K562 (cell line): ENCODE measurements at regions not wholly inside any gene's neighbourhood (a gene's known extent, or its start where the extent isn't known, plus 50 kb on each side); places are given as distances from the start of the nearest gene placed in this dataset.

ENCODE experiments used
- BRF1 ChIP-seq: IDR thresholded peaks from 3 replicates; pipeline ENCODE4 v1.6.1; 2011; ENCODE audit warnings: borderline replicate concordance, mild to moderate bottlenecking; ENCODE audit not compliant: insufficient read length; ENCODE audit errors: extremely low read depth
- CGGBP1 ChIP-seq: fragments of 250-450 bp; sonication (Bioruptor Pico); IDR thresholded peaks from 2 replicates; pipeline ENCODE4 v1.9.0; 2021; ENCODE audit warnings: mild to moderate bottlenecking
- HINFP ChIP-seq: fragments of 450-650 bp; conservative IDR thresholded peaks from 2 replicates; pipeline ENCODE4 v1.6.1; 2016; ENCODE audit warnings: missing genetic modification characterization, low read depth, mild to moderate bottlenecking, control low read depth, missing compliant biosample characterization
- IRF2 ChIP-seq: sonication (generic); formaldehyde crosslinking; IDR thresholded peaks from 2 replicates; pipeline ENCODE4 v1.8.1; 2022; ENCODE audit warnings: mild to moderate bottlenecking, missing genetic modification reagents
- KDM5B ChIP-seq: fragments of 200-600 bp; sonication (generic); IDR thresholded peaks from 2 replicates; pipeline ENCODE4 v1.6.1; 2012; ENCODE audit warnings: low read depth, mild to moderate bottlenecking, moderate library complexity, low read length, control low read depth, inconsistent platforms; ENCODE audit not compliant: insufficient replicate concordance
- NFE2 ChIP-seq: IDR thresholded peaks from 2 replicates; pipeline ENCODE4 v1.6.1; 2014; ENCODE audit warnings: antibody characterized with exemption, low read depth
- NR2C2 ChIP-seq, 2 experiments: fragments of 200-800 bp in 1 of 2; sonication (Bioruptor generic) in 1 of 2; sonication (generic) in 1 of 2; formaldehyde crosslinking in 1 of 2; IDR thresholded peaks; 2 replicates each; pipeline versions ENCODE4 v1.6.1 to v1.8.0; 2016 to 2022; ENCODE audit warnings: mild to moderate bottlenecking in 1 of 2, missing compliant biosample characterization in 1 of 2, missing genetic modification characterization in 1 of 2, missing genetic modification reagents in 1 of 2
- NR2F6 ChIP-seq: fragments of 450-650 bp; formaldehyde crosslinking; IDR thresholded peaks from 2 replicates; pipeline ENCODE4 v1.4.0; 2020; ENCODE audit warnings: mild to moderate bottlenecking
- PKNOX1 ChIP-seq: fragments of 450-650 bp; IDR thresholded peaks from 2 replicates; pipeline ENCODE4 v1.6.1; 2016
- ZBTB43 ChIP-seq: sonication (generic); formaldehyde crosslinking; IDR thresholded peaks from 2 replicates; pipeline ENCODE4 v1.8.0; 2023; ENCODE audit warnings: mild to moderate bottlenecking, missing genetic modification reagents
- ZFP30 ChIP-seq: fragments of 250-450 bp; sonication (Bioruptor Pico); IDR thresholded peaks from 2 replicates; pipeline ENCODE4 v1.8.0; 2022; ENCODE audit warnings: moderate library complexity, mild to moderate bottlenecking, inconsistent platforms, borderline replicate concordance
- ZNF143 ChIP-seq: sonication (generic); formaldehyde crosslinking; IDR thresholded peaks from 2 replicates; pipeline ENCODE4 v1.9.0; 2022; ENCODE audit warnings: mild to moderate bottlenecking, missing genetic modification reagents
- ZNF384 ChIP-seq: IDR thresholded peaks from 2 replicates; pipeline ENCODE4 v1.6.1; 2012; ENCODE audit warnings: low read depth, low read length, improper control_type of control experiment
- ZNF507 ChIP-seq: conservative IDR thresholded peaks from 2 replicates; pipeline ENCODE4 v1.6.1; 2017; ENCODE audit warnings: missing genetic modification characterization, missing compliant biosample characterization
- ZNF512 ChIP-seq: IDR thresholded peaks from 2 replicates; pipeline ENCODE4 v1.6.1; 2016; ENCODE audit warnings: missing genetic modification characterization, missing compliant biosample characterization
- ZNF518B ChIP-seq: fragments of 250-450 bp; sonication (Bioruptor Pico); IDR thresholded peaks from 2 replicates; pipeline ENCODE4 v1.5.0; 2021; ENCODE audit warnings: mild to moderate bottlenecking, moderate library complexity
- ZNF780A ChIP-seq: fragments of 250-450 bp; sonication (Bioruptor Pico); IDR thresholded peaks from 2 replicates; pipeline ENCODE4 v1.5.0; 2021; ENCODE audit warnings: mild to moderate bottlenecking

- TF ChIP-seq ZNF384 (no peak), PKNOX1 (no peak), ZNF143 (CRISPR knock-in tag) (peak; percentile 49; the same call in 1 of the 2 replicates), ZNF512 (tag) (no peak), ZBTB43 (CRISPR knock-in tag) (no peak), KDM5B (no peak), NR2F6 (CRISPR knock-in tag) (no peak), HINFP (tag) (no peak), NR2C2 (CRISPR knock-in tag; IDR thresholded peaks at IDR 0.05) (no peak), NR2C2 (tag; IDR thresholded peaks at IDR 0.05) (no peak), BRF1 (no peak), IRF2 (CRISPR knock-in tag) (no peak), CGGBP1 (CRISPR knock-in tag) (no peak), NFE2 (no peak), ZNF780A (CRISPR knock-in tag) (no peak), ZNF518B (no peak), ZNF507 (tag) (no peak), ZFP30 (CRISPR knock-in tag) (no peak)
These were observed 777.6 kb downstream of the TBC1D22A start (continued) for GRCh38 chr22:47540011-47540410.
